ENCODE measurements at regions not wholly inside any gene's neighbourhood (a gene's known extent, or its start where the extent isn't known, plus 50 kb on each side); places are given as distances from the start of the nearest gene placed in this dataset.
"Not testable (repeated sequence)": the region's sequence is repeated elsewhere in the genome, so short reads cannot be mapped to it uniquely, and the experiment has no call there.

DNA sequence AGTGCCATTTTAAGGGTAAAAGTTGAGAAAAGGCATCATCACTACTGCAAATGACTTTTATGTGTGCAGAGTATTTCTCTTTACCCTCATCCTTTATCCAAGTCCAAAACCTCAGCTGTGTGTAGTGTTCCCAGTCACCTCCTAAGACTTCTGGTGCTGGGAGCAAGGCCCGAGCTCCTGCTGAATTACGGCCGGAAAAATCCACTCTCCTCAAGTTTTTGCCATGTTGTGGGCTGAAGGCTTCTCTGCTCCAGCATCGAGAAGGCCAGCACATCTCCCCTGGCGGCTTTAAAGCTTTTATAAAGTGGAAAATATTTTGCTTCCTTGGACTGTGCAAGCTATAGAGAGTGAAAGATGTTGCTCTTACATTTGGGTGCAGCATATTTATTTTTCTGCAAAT is 153.2 kb upstream of the THBS2 start:
- no peak for DNase-seq (ENCODE audit: low read depth)

GRCh38 chr6:169406034-169406433 is 152.4 kb upstream of the THBS2 start:
- DNase-seq (ENCODE audit: low read depth), result no peak

DNA sequence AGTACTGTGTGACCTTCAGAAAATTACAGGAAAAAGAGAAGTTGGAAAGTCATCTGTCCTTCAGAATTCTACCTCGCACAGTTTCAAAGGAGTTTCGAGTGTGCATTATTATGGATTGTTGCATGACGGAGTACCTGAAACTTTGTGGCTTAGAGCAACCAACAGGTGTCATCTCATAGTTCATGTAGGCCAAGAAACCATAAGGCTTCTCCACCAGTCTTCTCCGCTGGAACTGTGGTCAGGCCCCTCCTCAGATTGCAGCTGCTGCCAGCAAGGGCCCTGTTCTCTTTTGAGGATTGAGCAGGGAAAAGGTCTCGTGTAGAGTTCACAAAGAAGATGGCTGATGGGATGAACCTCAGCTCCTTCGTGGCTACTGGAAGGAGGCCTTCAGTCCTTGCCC is 151.2 kb upstream of the THBS2 start:
- DNase-seq (ENCODE audit: low read depth), result no peak

- no peak for DNase-seq (ENCODE audit: low read depth)
Observed at GRCh38 chr6:169398342-169399105, 144.9 kb upstream of the THBS2 start.

GRCh38 chr6:169397684-169398083 is 144.0 kb upstream of the THBS2 start:
- DNase-seq (ENCODE audit: low read depth), result no peak

- no peak for DNase-seq (ENCODE audit: low read depth)
Observed at GRCh38 chr6:169396554-169397163, 143.0 kb upstream of the THBS2 start.

DNA sequence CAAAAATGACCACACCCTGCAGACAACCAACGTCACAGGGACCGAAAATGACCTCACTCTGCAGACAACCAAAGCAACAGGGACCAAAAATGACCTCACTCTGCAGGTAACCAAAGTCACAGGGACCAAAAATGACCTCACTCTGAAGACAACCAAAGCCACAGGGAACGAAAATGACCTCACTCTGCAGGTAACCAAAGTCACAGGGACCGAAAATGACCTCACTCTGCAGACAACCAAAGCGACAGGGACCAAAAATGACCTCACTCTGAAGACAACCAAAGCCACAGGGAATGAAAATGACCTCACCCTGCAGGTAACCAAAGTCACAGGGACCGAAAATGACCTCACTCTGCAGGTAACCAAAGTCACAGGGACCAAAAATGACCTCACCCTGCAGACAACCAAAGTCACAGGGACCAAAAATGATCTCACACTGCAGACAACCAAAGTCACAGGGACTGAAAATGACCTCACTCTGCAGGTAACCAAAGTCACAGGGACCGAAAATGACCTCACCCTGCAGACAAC is 142.4 kb upstream of the THBS2 start:
- DNase-seq (ENCODE audit: low read depth), result not testable (repeated sequence)

DNA sequence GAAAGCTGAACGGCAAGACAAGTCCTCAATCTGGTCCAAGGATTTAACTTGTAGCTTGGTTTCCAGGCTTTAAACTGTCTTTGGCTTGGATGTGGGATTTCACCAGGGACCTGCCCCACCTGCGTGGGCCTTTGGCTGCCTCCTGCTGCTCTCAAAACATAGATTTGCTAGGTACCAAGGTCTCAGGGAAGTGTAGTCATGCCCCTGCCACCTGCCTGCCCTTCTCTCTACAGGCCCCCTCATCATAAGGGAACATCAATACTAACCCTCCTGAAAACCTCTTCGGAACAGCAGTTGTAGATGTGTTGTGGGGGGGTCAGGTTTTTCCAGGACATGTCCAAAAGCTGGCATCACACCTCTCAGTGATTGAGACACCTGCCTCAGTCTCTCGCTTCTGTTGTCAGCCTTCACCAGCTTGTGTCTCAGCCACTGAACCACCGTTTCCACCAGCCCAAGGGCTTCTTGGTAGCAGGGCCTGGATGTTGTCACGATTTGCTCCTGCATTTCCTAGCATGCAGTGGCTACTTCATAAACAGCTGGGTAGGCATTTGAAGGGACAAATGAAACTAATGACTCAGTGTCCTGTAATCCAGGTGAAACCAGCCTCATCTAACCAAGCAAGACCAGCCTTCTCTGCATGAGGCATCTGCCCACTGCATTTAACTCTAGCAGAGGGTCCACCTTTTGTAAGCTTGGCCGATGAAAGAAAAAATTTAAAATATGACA is 141.6 kb upstream of the THBS2 start:
- no peak for DNase-seq (ENCODE audit: low read depth)

DNA sequence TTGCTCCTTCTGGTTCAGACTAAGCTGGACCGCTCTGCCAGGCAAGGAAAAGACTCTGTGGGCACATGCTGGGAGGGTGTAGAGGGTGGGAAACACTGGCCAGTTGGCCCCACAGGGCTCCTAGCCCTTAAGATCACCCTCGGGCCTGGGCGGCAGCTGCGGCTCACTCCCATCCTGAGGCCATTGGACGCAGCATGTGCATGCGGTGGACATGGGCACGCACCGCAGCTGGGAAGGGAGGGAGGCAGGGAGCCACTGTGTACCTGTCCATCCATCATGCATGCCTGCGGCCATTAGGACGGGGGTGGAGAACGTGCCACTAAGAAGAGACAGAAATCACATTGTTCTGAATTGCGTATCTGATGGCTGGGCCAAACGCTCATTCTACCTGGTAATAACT is 140.1 kb upstream of the THBS2 start:
- DNase-seq (ENCODE audit: low read depth), result no peak

DNA sequence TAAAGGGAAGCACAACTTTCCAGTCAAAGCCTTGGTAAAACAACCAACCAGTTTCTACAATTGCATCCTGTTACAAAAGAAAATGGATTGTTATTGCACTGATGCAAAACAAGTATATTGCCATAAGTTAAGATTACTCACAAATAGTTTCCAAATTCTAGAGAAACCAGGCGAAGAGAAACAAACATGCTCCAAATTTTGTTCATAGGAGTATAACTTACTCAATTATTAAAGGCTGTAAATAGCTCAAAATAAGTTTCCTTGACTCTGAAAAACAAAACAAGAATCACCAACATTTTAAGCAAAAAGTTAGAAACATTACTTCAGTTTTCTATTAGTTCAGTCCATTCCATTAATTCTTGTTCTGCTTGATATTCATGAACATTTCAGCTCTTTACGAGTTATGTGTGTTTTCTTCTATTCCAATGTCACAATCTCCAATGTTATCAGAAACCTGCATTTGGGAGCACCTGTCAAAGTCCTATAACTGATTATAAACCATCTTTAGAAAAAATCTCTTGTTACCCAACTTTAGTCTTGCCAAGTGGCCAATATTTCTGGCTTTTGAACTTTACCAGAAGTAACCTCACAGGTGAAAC is 137.9 kb upstream of the THBS2 start:
- DNase-seq (ENCODE audit: low read depth), result no peak

DNA sequence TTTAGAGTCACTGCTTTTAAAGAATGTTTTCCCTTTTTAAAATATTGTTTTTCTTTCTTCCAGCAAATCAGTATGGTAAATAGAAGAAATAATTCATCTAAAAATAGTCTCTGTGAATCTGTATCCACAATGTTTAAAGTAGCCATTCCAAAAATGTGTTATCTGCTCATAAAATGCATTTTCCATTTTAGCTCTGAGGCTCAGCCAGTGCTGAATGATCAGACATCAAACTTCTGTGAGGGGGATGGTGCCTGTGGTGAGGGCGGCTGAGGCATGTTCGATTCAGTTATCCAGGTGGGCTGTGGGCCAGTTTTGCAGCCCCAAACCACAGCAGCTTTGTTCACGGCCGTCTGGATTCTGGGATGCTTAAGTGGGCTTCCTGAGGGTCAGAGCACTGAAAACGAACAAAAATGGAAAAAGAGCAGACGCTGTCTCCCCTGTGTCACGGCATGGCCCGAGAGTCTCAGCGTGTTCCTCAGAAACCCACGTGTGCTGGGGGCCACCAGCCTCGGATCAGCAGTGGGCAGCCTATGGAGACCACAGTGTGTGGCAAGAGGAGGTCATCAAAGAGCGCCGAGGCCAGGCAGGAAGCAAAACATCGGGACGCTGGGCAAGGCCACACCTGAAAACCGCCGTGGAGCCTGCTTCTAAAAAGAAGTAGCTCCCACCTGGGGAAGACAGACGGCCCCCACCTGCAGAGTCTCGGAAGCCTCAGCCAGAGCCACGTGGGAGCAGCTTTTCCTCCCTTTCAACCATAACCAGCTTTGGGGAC is 134.9 kb upstream of the THBS2 start:
- DNase-seq (ENCODE audit: low read depth), result no peak

DNA sequence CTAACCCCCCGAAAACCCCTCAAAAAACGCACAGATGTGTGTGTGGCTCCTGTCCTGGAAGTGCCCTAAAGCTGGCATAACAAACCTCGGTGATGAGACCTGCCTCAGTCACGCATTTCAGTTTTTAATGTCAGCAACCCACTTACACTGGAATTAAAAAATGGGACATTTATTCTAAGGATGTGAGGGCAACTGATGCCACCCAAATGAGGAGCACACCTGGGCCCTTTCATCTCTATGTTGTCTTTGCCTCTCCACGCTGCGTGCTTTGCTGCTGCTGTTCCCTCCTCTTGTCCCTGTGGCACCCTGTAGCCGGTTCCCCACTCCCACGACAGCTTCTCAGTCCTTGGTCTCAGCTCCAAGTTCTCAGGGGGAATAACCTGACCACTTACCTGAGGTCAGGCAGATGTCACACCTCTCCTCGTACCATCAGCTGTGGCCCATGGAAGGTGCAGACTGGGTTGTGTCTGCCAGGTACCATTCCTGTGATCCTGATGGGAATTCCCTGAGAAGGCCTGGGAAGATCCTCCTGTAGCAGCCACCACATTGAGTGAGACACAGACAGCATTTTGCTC is 134.2 kb upstream of the THBS2 start:
- no peak for DNase-seq (ENCODE audit: low read depth)

GRCh38 chr6:169386411-169387057 is 132.9 kb upstream of the THBS2 start:
- DNase-seq (ENCODE audit: low read depth), result peak; percentile 17

DNA sequence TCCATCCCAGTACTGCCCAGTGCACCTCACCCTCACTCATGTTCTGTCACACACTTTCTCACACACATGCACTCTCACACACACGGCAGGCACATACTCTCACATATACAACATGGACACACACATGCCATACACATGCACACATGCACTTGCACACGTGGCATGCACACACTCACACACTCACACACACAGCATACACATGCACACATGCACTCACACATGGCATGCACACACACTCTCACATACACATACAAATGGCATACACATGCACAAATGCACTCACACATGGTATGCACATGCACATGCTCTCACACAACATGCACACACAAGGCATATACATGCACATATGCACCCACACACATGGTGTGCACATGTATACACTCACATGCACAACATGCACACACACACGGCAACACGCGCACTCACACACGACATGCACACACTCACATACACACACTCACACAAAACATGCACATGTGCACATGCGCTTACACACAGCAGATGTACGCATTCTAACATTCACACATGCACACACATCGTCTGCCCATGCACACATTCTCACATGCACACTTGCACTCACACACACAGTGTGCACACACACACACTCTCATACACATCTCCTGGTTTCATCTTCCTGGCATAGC is 131.7 kb upstream of the THBS2 start:
- no peak for DNase-seq (ENCODE audit: low read depth)

DNA sequence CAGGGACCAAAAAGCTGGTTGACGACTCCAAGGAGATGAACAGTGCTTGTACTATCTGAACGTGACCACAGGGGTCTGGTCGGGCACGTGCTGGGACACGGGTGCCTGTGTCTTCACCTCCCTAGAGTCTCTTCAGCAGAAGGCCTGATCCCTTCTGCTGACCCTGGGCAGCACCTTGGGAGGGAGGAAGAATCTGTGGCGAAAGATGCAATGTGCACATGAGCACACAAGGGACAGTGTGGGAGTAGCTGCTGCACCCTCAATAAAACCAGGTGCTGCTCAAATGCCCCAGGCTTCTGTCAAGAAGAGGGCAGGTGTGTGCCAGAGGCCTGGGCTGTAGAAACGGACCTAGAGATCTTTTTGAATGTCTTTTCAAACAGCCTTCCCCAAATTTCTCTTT is 130.6 kb upstream of the THBS2 start:
- no peak for DNase-seq (ENCODE audit: low read depth)

DNA sequence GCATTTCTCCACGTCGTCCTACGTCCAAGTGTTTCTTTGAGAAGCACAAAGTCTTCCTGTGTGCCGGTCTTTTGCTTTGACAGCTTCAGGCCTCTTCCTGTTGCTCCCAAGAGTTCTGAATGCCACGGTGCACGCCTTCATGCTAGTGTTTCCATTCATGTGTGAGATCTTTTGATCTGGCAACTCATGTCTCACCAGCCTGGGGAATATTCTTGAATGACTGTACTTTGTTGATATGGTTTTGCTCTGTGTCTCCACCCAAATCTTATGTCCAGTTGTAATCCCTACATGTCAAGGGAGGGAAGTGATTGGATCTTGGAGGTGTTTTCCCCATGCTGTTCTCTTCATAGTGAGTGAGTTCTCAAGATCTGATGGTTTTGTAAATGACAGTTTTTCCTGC is 129.6 kb upstream of the THBS2 start:
- no peak for DNase-seq (ENCODE audit: low read depth)

DNA sequence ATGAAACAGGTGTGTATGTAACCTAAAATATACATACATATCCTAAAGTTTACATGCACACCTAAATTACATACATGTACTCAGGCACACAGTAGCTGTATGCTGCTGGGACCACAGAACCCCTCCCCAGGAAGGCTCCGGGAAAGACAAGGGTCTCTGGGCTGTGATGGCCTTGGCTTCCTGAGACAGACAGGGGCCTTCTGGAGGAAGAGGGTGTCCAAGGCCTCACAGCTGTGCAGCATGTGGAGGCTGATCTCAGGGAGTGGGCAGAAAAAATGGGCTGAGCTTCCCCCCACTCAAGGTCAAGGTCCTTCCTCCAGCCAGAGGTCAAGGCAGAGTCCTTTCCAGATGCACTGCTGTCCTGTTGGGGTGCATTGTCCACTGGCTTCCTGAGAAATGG is 129.1 kb upstream of the THBS2 start:
- no peak for DNase-seq (ENCODE audit: low read depth)

DNA sequence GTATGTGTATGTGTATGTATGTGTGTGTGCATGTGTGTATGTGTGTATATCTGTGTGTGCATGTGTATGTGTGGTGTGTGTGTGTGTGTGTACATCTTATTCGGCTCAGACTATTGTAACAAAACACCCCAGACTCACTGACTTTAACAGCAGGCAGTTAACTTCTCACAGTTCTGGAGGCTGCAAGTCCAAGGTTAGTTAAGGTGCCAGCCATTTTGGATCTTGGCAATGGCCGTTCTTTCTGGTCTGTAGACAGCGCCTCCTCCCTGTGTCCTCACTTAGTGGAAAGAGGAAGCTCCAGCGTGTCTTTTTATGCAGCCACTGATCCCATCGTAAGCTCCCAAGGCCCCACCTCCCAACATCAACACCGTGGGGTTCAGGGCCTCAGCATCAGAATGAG is 128.3 kb upstream of the THBS2 start:
- no peak for DNase-seq (ENCODE audit: low read depth)

GRCh38 chr6:169380493-169380892 is 126.8 kb upstream of the THBS2 start:
- no peak for DNase-seq (ENCODE audit: low read depth)

- DNase-seq (ENCODE audit: low read depth), result no peak
Observed at GRCh38 chr6:169379495-169380070, 125.9 kb upstream of the THBS2 start.
